GM23338 (cell line): ENCODE measurements at regions not wholly inside any gene's neighbourhood (a gene's known extent, or its start where the extent isn't known, plus 50 kb on each side); places are given as distances from the start of the nearest gene placed in this dataset.

Experiments
- ATAC-seq: fragments of 200-7000 bp; cut with Tn5 transposase; 3 replicates; pipeline ENCODE4 v1.9.1; 2020
- DNase-seq: peaks from one replicate; pipeline ENCODE4 v3.0.0-alpha.2; 2015; ENCODE audit warnings: low spot score
- H2AFZ ChIP-seq: fragments of 200-600 bp; sonication (generic); 2 replicates; pipeline ENCODE4 v1.8.0; 2016; ENCODE audit warnings: antibody characterized with exemption, mild to moderate bottlenecking, moderate library complexity
- H3F3A ChIP-seq: fragments of 200-600 bp; sonication (generic); replicated peaks from 2 replicates; pipeline ENCODE4 v1.8.0; 2017; ENCODE audit warnings: antibody characterized with exemption, mixed run types, low read depth
- H3K27ac ChIP-seq: fragments of 200-600 bp; sonication (generic); 2 replicates; pipeline ENCODE4 v1.6.1; 2016; ENCODE audit warnings: low read depth
- H3K27me3 ChIP-seq: fragments of 200-600 bp; sonication (generic); 2 replicates; pipeline ENCODE4 v1.8.0; 2016; ENCODE audit warnings: mild to moderate bottlenecking, mixed run types, moderate library complexity; ENCODE audit not compliant: insufficient read depth
- H3K36me3 ChIP-seq: fragments of 200-600 bp; sonication (generic); 2 replicates; pipeline ENCODE4 v1.8.0; 2016; ENCODE audit warnings: mild to moderate bottlenecking; ENCODE audit not compliant: insufficient read depth
- H3K4me1 ChIP-seq: fragments of 200-600 bp; sonication (generic); 2 replicates; pipeline ENCODE4 v1.8.0; 2016; ENCODE audit warnings: mild to moderate bottlenecking, moderate library complexity; ENCODE audit not compliant: insufficient read depth
- H3K4me2 ChIP-seq: fragments of 200-600 bp; sonication (generic); 2 replicates; pipeline ENCODE4 v1.7.1; 2017; ENCODE audit warnings: mixed run types
- H3K4me3 ChIP-seq: fragments of 200-600 bp; sonication (generic); 2 replicates; pipeline ENCODE4 v1.6.1; 2016; ENCODE audit warnings: mixed run types
- H3K79me2 ChIP-seq: fragments of 200-600 bp; sonication (generic); replicated peaks from 2 replicates; pipeline ENCODE4 v1.8.0; 2017; ENCODE audit warnings: mild to moderate bottlenecking; ENCODE audit not compliant: insufficient read depth
- H3K9me2 ChIP-seq: fragments of 200-600 bp; sonication (generic); 2 replicates; pipeline ENCODE4 v1.8.0; 2017; ENCODE audit not compliant: insufficient read depth
- H4K20me1 ChIP-seq: fragments of 200-600 bp; sonication (generic); replicated peaks from 2 replicates; pipeline ENCODE4 v1.8.0; 2017; ENCODE audit warnings: mild to moderate bottlenecking; ENCODE audit not compliant: insufficient read depth
- H3K27ac Mint-ChIP-seq: 2 replicates; pipeline ENCODE4 v1.8.0; 2020; ENCODE audit warnings: inconsistent platforms, mild to moderate bottlenecking, moderate library complexity, mixed read lengths
- H3K27me3 Mint-ChIP-seq: 3 replicates; pipeline ENCODE4 v1.8.0; 2022; ENCODE audit warnings: low read depth, mild to moderate bottlenecking, moderate library complexity, mixed read lengths, inconsistent platforms; ENCODE audit not compliant: insufficient read depth, poor library complexity
- H3K36me3 Mint-ChIP-seq: 3 replicates; pipeline ENCODE4 v1.8.0; 2021; ENCODE audit warnings: low read depth, mild to moderate bottlenecking, inconsistent platforms, moderate library complexity, mixed read lengths
- H3K4me1 Mint-ChIP-seq: 3 replicates; pipeline ENCODE4 v1.8.0; 2020; ENCODE audit warnings: mild to moderate bottlenecking, inconsistent platforms, mixed read lengths
- H3K4me3 Mint-ChIP-seq: 3 replicates; pipeline ENCODE4 v1.8.0; 2021; ENCODE audit warnings: moderate library complexity, mild to moderate bottlenecking, inconsistent platforms, mixed read lengths
- H3K9me3 Mint-ChIP-seq: 3 replicates; pipeline ENCODE4 v1.8.0; 2020; ENCODE audit warnings: moderate library complexity, mild to moderate bottlenecking, inconsistent platforms, mixed read lengths
- CREB1 ChIP-seq: fragments of 250-450 bp; sonication (Bioruptor Pico); IDR thresholded peaks from 2 replicates; pipeline ENCODE4 v1.5.0; 2020; ENCODE audit warnings: low read depth, mild to moderate bottlenecking, moderate library complexity
- CTCF ChIP-seq, 2 experiments: fragments of 200-600 bp in 1 of 2; sonication (generic) in 1 of 2; conservative IDR thresholded peaks; 2 replicates each; pipeline versions ENCODE4 v1.5.1 to v1.6.1; 2016 to 2017; ENCODE audit warnings: antibody characterized with exemption in 2 of 2, low read depth in 2 of 2, mild to moderate bottlenecking in 2 of 2, moderate library complexity in 1 of 2
- ETS1 ChIP-seq: IDR thresholded peaks from 2 replicates; pipeline ENCODE4 v1.6.1; 2016; ENCODE audit warnings: antibody characterized with exemption
- EZH2 ChIP-seq: fragments of 200-600 bp; sonication (generic); IDR thresholded peaks from one replicate; pipeline ENCODE4 v1.8.0; 2017; ENCODE audit warnings: antibody characterized with exemption, mild to moderate bottlenecking, low read depth; ENCODE audit not compliant: unreplicated experiment
- EZH2phosphoT487 ChIP-seq: fragments of 200-600 bp; sonication (generic); IDR thresholded peaks from one replicate; pipeline ENCODE4 v1.8.1; 2018; ENCODE audit warnings: antibody characterized with exemption; ENCODE audit not compliant: unreplicated experiment
- NANOG ChIP-seq: IDR thresholded peaks from 2 replicates; pipeline ENCODE4 v1.6.1; 2016; ENCODE audit warnings: antibody characterized with exemption, borderline replicate concordance
- STAT1 ChIP-seq: IDR thresholded peaks from one replicate; pipeline ENCODE4 v1.6.1; 2016; ENCODE audit warnings: antibody characterized with exemption; ENCODE audit not compliant: unreplicated experiment
- ZNF114 ChIP-seq: fragments of 250-450 bp; sonication (Bioruptor Pico); IDR thresholded peaks from 2 replicates; pipeline ENCODE4 v1.5.0; 2020; ENCODE audit warnings: mild to moderate bottlenecking, moderate library complexity
- ZNF331 ChIP-seq: fragments of 250-450 bp; sonication (Bioruptor Pico); IDR thresholded peaks from 2 replicates; pipeline ENCODE4 v1.5.0; 2020; ENCODE audit warnings: low read depth, mild to moderate bottlenecking, moderate library complexity
- ZNF462 ChIP-seq: fragments of 250-450 bp; sonication (Bioruptor Pico); IDR thresholded peaks from 2 replicates; pipeline ENCODE4 v1.5.0; 2020; ENCODE audit warnings: mild to moderate bottlenecking, moderate library complexity

GRCh38 chr6:50271266-50271665 lies 221.5 kb upstream of the DEFB112 start (continued):
- TF ChIP-seq ZNF462 (CRISPR knock-in tag) = no peak

GRCh38 chr6:50271817-50272216 lies 222.1 kb upstream of the DEFB112 start:
- H3K79me2 ChIP-seq = no peaks in the 10 kb centered on the region
- H3K4me3 ChIP-seq = no peak overlapping the region
- no peak overlapping the region for H2AFZ ChIP-seq
- H3K27ac ChIP-seq = no peak overlapping the region
- ATAC-seq = no peak
- H4K20me1 ChIP-seq = no peaks in the 10 kb centered on the region
- no peak overlapping the region for H3K4me3 Mint-ChIP-seq
- H3K4me2 ChIP-seq = no peak overlapping the region
- no peak for DNase-seq
- no peaks in the 10 kb centered on the region for H3K4me1 ChIP-seq
- 0 out of 2 replicates have a peak overlapping the region, but pooled peaks have one; percentile 28 for H3K27ac Mint-ChIP-seq
- no peaks in the 10 kb centered on the region for H3K36me3 Mint-ChIP-seq
- no peaks in the 10 kb centered on the region for H3K9me3 Mint-ChIP-seq
- no peaks in the 10 kb centered on the region for H3K9me2 ChIP-seq
- no peaks in the 10 kb centered on the region for H3F3A ChIP-seq
- no peaks in the 10 kb centered on the region for H3K36me3 ChIP-seq
- no peaks in the 10 kb centered on the region for H3K27me3 ChIP-seq
- no peaks in the 10 kb centered on the region for H3K27me3 Mint-ChIP-seq
- no peak for TF ChIP-seq EZH2
- peaks cover 3% of the 10 kb centered on the region; the same call in 1 of the 3 replicates for H3K4me1 Mint-ChIP-seq

- Mint-ChIP-seq H3K36me3 (no peaks in the 10 kb centered on the region), H3K27ac (no peak overlapping the region), H3K9me3 (no peaks in the 10 kb centered on the region), H3K4me1 (peaks cover 4% of the 10 kb centered on the region), H3K27me3 (no peaks in the 10 kb centered on the region), H3K4me3 (no peak overlapping the region)
- no peak for ATAC-seq
- Histone ChIP-seq H3F3A (no peaks in the 10 kb centered on the region), H3K79me2 (no peaks in the 10 kb centered on the region), H4K20me1 (no peaks in the 10 kb centered on the region), H2AFZ (no peak overlapping the region), H3K9me2 (no peaks in the 10 kb centered on the region), H3K4me3 (no peak overlapping the region), H3K36me3 (no peaks in the 10 kb centered on the region), H3K27me3 (no peaks in the 10 kb centered on the region), H3K27ac (no peak overlapping the region), H3K4me1 (no peaks in the 10 kb centered on the region), H3K4me2 (no peak overlapping the region)
- no peak for DNase-seq
- no peak for TF ChIP-seq ETS1
- no peak for TF ChIP-seq NANOG
- TF ChIP-seq CTCF (conservative IDR thresholded peaks at IDR 0.05; ENCODE audit: low read depth in 2 of 2) = no peak
- no peak for TF ChIP-seq STAT1
- TF ChIP-seq CREB1 = no peak
- TF ChIP-seq EZH2 = no peak
- TF ChIP-seq ZNF331 (CRISPR knock-in tag) = no peak
- no peak for TF ChIP-seq ZNF114 (CRISPR knock-in tag)
- TF ChIP-seq EZH2phosphoT487 = no peak
Observed at GRCh38 chr6:50272611-50273010, 222.9 kb upstream of the DEFB112 start.
